SK-N-SH (cell line): ENCODE measurements at regions not wholly inside any gene's neighbourhood (a gene's known extent, or its start where the extent isn't known, plus 50 kb on each side); places are given as distances from the start of the nearest gene placed in this dataset.
"Not testable (repeated sequence)": the region's sequence is repeated elsewhere in the genome, so short reads cannot be mapped to it uniquely, and the experiment has no call there.

ENCODE experiments used
- CTCF ChIA-PET: fragments of 300-600, 350-600 bp; formaldehyde crosslinking; extraction: SDS; loops from one replicate; lab custom pipeline; 2021; lab: Yijun Ruan, JAX
- POLR2A ChIA-PET: fragments of 350-600 bp; sonication (Branson Sonifier 250); formaldehyde crosslinking; extraction: SDS; loops from one replicate; lab custom pipeline; 2020; ENCODE audit warnings: antibody characterized with exemption, inconsistent platforms; lab: Yijun Ruan, JAX
- DNase-seq: peaks from one replicate; pipeline ENCODE4 v3.0.0; 2012
- H2AFZ ChIP-seq: fragments of 200-600 bp; sonication (generic); 2 replicates; pipeline ENCODE4 v1.8.1; 2016; ENCODE audit warnings: antibody characterized with exemption, mild to moderate bottlenecking, low read depth
- H3F3A ChIP-seq: fragments of 200-600 bp; sonication (generic); replicated peaks from 2 replicates; pipeline ENCODE3; 2016; ENCODE audit warnings: antibody characterized with exemption, mild to moderate bottlenecking; ENCODE audit not compliant: insufficient read depth
- H3K27ac ChIP-seq, 2 experiments: fragments of 200-500 bp in 1 of 2; fragments of 200-600 bp in 1 of 2; sonication (Bioruptor generic) in 1 of 2; sonication (generic), shearing (Covaris generic) in 1 of 2; 2 replicates each; pipeline versions ENCODE4 v1.5.1 to v1.6.1; 2014 to 2016; ENCODE audit warnings: low read depth in 2 of 2, inconsistent platforms in 1 of 2, low read length in 1 of 2, mild to moderate bottlenecking in 1 of 2, mixed read lengths in 1 of 2
- H3K27me3 ChIP-seq: fragments of 200-600 bp; sonication (generic), shearing (Covaris generic); 2 replicates; pipeline ENCODE4 v1.6.1; 2016; ENCODE audit warnings: mixed run types; ENCODE audit not compliant: insufficient read depth
- H3K36me3 ChIP-seq, 2 experiments: fragments of 200-500 bp in 1 of 2; fragments of 200-600 bp in 1 of 2; sonication (Bioruptor generic) in 1 of 2; sonication (generic) in 1 of 2; replicated peaks in 1 of 2; 2 replicates each; pipeline versions ENCODE3 to v1.5.1; 2014 to 2016; ENCODE audit warnings: low read length in 1 of 2, mild to moderate bottlenecking in 1 of 2; ENCODE audit not compliant: insufficient read depth in 2 of 2, control insufficient read depth in 1 of 2
- H3K4me1 ChIP-seq, 2 experiments: fragments of 200-500 bp in 1 of 2; fragments of 200-600 bp in 1 of 2; sonication (Bioruptor generic) in 1 of 2; sonication (generic), shearing (Covaris generic) in 1 of 2; 2 replicates each; pipeline versions ENCODE4 v1.5.1 to v1.6.1; 2014 to 2016; ENCODE audit warnings: low read depth in 1 of 2, low read length in 1 of 2, mixed run types in 1 of 2; ENCODE audit not compliant: insufficient read depth in 2 of 2, control insufficient read depth in 1 of 2
- H3K4me2 ChIP-seq: fragments of 200-600 bp; sonication (generic), shearing (Covaris generic); 2 replicates; pipeline ENCODE4 v1.6.1; 2017; ENCODE audit warnings: mixed run types
- H3K4me3 ChIP-seq, 2 experiments: fragments of 200-500 bp in 1 of 2; fragments of 200-600 bp in 1 of 2; sonication (Bioruptor generic) in 1 of 2; sonication (generic), shearing (Covaris generic) in 1 of 2; 2 replicates each; pipeline versions ENCODE4 v1.5.1 to v1.8.1; 2014 to 2016; ENCODE audit warnings: low read depth in 2 of 2, inconsistent platforms in 1 of 2, low read length in 1 of 2, mild to moderate bottlenecking in 1 of 2, mixed read lengths in 1 of 2, moderate library complexity in 1 of 2
- H3K79me2 ChIP-seq: fragments of 200-600 bp; sonication (generic); 2 replicates; pipeline ENCODE4 v1.8.1; 2017; ENCODE audit warnings: mild to moderate bottlenecking; ENCODE audit not compliant: insufficient read depth
- H3K9ac ChIP-seq: fragments of 200-600 bp; sonication (generic); 2 replicates; pipeline ENCODE4 v1.6.1; 2017; ENCODE audit warnings: mixed run types
- H3K9me2 ChIP-seq: fragments of 200-600 bp; sonication (generic); 2 replicates; pipeline ENCODE4 v1.6.1; 2017; ENCODE audit warnings: mixed run types
- H3K9me3 ChIP-seq: fragments of 200-600 bp; sonication (generic); 2 replicates; pipeline ENCODE4 v1.6.1; 2017; ENCODE audit warnings: mixed run types, mild to moderate bottlenecking, moderate library complexity
- H4K20me1 ChIP-seq: fragments of 200-600 bp; sonication (generic); 2 replicates; pipeline ENCODE4 v1.6.1; 2017; ENCODE audit warnings: mild to moderate bottlenecking, mixed run types; ENCODE audit not compliant: insufficient read depth
- CTCF ChIP-seq: fragments of 200-600 bp; sonication (generic); IDR thresholded peaks from 2 replicates; pipeline ENCODE4 v1.6.1; 2017; ENCODE audit warnings: antibody characterized with exemption, mild to moderate bottlenecking, moderate library complexity
- EZH2phosphoT487 ChIP-seq: fragments of 200-600 bp; sonication (generic); IDR thresholded peaks from 2 replicates; pipeline ENCODE4 v1.6.1; 2017; ENCODE audit warnings: low read depth, mixed run types, mild to moderate bottlenecking, antibody characterized with exemption, moderate library complexity, borderline replicate concordance
- FOSL2 ChIP-seq: IDR thresholded peaks from 2 replicates; pipeline ENCODE4 v1.4.0; 2012; ENCODE audit warnings: low read depth, mild to moderate bottlenecking, moderate library complexity, borderline replicate concordance
- GATA2 ChIP-seq: sonication (generic); formaldehyde crosslinking; IDR thresholded peaks from 2 replicates; pipeline ENCODE4 v1.5.0; 2020; ENCODE audit warnings: mild to moderate bottlenecking, missing genetic modification reagents
- MEF2A ChIP-seq: IDR thresholded peaks from 2 replicates; pipeline ENCODE4 v1.4.0; 2012; ENCODE audit warnings: low read depth, borderline replicate concordance
- MXI1 ChIP-seq: IDR thresholded peaks from 2 replicates; pipeline ENCODE4 v1.6.1; 2012; ENCODE audit warnings: mild to moderate bottlenecking, low read depth, low read length, improper control_type of control experiment
- NFIC ChIP-seq: IDR thresholded peaks from 2 replicates; pipeline ENCODE4 v1.4.0; 2012; ENCODE audit warnings: borderline replicate concordance
- RFX5 ChIP-seq: IDR thresholded peaks from 2 replicates; pipeline ENCODE4 v1.6.1; 2012; ENCODE audit warnings: mild to moderate bottlenecking, improper control_type of control experiment, low read length
- SIN3A ChIP-seq: IDR thresholded peaks from 2 replicates; pipeline ENCODE4 v1.6.1; 2012; ENCODE audit warnings: low read depth, mild to moderate bottlenecking, low read length, moderate library complexity, borderline replicate concordance
- TAF1 ChIP-seq: IDR thresholded peaks from 2 replicates; pipeline ENCODE4 v1.6.1; 2012; ENCODE audit warnings: low read depth, mild to moderate bottlenecking, low read length, moderate library complexity, borderline replicate concordance
- TCF12 ChIP-seq: IDR thresholded peaks from 2 replicates; pipeline ENCODE4 v1.4.0; 2012
- TEAD4 ChIP-seq: IDR thresholded peaks from 2 replicates; pipeline ENCODE4 v1.4.0; 2012; ENCODE audit warnings: mild to moderate bottlenecking, borderline replicate concordance; ENCODE audit not compliant: insufficient read depth
- WGBS: methylation state at CpG from one replicate; pipeline ENCODE4 v1.1.6; 2017; ENCODE audit warnings: low lambda C conversion rate; 5-methylcytosine and 5-hydroxymethylcytosine counted together
- TF ChIP-seq, protein P1 (sequence below): IDR thresholded peaks from 2 replicates; pipeline ENCODE4 v1.6.1; 2012; ENCODE audit warnings: mild to moderate bottlenecking, low read depth, low read length, moderate library complexity
- TF ChIP-seq, protein P2 (sequence below): IDR thresholded peaks from 2 replicates; pipeline ENCODE4 v1.4.0; 2012; ENCODE audit warnings: low read depth
- TF ChIP-seq, protein P3 (sequence below): IDR thresholded peaks from 2 replicates; pipeline ENCODE4 v1.4.0; 2012; ENCODE audit warnings: low read depth, borderline replicate concordance

DNA sequence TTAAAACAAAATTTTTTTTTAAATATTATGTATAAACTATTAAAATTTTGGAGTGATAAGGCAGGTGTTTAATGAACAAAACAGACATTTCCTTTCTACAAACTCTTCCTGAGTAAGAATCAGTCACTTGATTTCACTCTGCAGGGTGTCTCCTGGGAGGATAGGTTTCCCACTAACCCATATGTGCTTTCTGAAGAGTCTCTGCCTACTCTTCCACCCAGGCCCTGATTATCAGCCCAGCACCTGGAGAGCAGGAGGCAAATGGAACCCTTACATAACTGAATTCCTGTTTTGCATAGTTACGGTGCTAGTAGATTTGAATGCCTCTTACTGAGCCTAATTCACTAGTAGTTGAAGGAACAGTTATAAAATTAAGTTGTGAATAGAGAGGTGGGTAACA is 1718.6 kb downstream of the SUCLG1 start (continued):
- no peak for TF ChIP-seq MEF2A

DNA sequence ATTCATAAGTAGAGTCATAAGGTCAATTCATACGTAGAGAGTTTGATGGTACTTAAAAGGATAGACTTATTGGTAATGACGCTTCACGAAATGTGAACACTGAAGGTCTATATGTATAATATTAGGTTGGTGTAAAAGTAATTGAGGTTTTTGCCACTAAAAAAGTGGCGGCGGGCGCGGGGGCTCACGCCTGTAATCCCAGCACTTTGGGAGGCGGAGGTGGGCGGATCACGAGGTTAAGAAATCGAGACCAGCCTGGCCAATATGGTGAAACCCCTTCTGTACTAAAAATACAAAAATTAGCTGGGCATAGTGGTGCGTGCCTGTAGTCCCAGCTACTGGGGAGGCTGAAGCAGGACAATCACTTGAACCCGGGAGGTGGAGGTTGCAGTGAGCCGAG is 1721.1 kb downstream of the SUCLG1 start:
- H3K36me3 ChIP-seq, H3K4me1 ChIP-seq, H3K9me2 ChIP-seq, CTCF ChIA-PET, H3K27me3 ChIP-seq, H3K4me2 ChIP-seq, H3F3A ChIP-seq, H4K20me1 ChIP-seq, H2AFZ ChIP-seq, H3K79me2 ChIP-seq, H3K9me3 ChIP-seq, H3K9ac ChIP-seq, DNase-seq, H3K4me3 ChIP-seq, H3K27ac ChIP-seq: not testable (repeated sequence)
- POLR2A ChIA-PET = interaction anchor here (0.6 kb wide), 1 partner anchor 10 kb away, joined by 7 read pairs; no protein-coding TSS in a partner anchor
- WGBS = 33% methylated on average over 15 of the region's 15 CpGs

DNA sequence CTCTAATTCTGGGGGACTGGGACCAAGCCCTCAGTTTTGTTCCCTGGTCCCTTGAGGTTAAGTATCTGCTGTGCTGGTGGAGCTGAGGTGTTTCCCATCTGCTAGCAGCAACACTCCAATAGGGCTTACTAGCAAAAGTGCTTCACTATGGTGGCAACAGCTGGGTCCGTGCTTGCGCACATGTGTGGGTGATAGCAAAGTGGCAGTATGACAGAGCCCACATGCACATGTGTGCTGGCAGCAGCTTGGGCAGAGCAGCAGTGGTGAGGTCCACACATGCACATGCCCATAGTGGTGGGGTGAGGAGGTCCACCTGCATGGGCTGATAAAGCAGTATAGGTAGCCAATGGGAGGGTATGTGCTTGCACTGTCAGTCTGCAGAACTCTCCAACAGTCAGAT is 1723.7 kb downstream of the SUCLG1 start:
- H3K9ac ChIP-seq = no peak overlapping the region
- H4K20me1 ChIP-seq = no peaks in the 10 kb centered on the region
- H3K9me3 ChIP-seq = no peaks in the 10 kb centered on the region
- H3K36me3 ChIP-seq = no peaks in the 10 kb centered on the region
- no peak overlapping the region for H3K4me3 ChIP-seq
- H3F3A ChIP-seq = no peaks in the 10 kb centered on the region
- no peak for DNase-seq
- CTCF ChIA-PET = no interaction called here
- no peak overlapping the region for H3K27ac ChIP-seq
- POLR2A ChIA-PET = no interaction called here
- no peak for TF ChIP-seq NFIC
- no peak for TF ChIP-seq MEF2A
- TF ChIP-seq SIN3A = no peak
- no peak for TF ChIP-seq TCF12
- TF ChIP-seq GATA2 (CRISPR knock-in tag) = no peak
- TF ChIP-seq CTCF = no peak
- no peak for TF ChIP-seq FOSL2
- TF ChIP-seq, protein P1, sequence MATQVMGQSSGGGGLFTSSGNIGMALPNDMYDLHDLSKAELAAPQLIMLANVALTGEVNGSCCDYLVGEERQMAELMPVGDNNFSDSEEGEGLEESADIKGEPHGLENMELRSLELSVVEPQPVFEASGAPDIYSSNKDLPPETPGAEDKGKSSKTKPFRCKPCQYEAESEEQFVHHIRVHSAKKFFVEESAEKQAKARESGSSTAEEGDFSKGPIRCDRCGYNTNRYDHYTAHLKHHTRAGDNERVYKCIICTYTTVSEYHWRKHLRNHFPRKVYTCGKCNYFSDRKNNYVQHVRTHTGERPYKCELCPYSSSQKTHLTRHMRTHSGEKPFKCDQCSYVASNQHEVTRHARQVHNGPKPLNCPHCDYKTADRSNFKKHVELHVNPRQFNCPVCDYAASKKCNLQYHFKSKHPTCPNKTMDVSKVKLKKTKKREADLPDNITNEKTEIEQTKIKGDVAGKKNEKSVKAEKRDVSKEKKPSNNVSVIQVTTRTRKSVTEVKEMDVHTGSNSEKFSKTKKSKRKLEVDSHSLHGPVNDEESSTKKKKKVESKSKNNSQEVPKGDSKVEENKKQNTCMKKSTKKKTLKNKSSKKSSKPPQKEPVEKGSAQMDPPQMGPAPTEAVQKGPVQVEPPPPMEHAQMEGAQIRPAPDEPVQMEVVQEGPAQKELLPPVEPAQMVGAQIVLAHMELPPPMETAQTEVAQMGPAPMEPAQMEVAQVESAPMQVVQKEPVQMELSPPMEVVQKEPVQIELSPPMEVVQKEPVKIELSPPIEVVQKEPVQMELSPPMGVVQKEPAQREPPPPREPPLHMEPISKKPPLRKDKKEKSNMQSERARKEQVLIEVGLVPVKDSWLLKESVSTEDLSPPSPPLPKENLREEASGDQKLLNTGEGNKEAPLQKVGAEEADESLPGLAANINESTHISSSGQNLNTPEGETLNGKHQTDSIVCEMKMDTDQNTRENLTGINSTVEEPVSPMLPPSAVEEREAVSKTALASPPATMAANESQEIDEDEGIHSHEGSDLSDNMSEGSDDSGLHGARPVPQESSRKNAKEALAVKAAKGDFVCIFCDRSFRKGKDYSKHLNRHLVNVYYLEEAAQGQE = no peak
- no peak for TF ChIP-seq EZH2phosphoT487
- TF ChIP-seq, protein P2, sequence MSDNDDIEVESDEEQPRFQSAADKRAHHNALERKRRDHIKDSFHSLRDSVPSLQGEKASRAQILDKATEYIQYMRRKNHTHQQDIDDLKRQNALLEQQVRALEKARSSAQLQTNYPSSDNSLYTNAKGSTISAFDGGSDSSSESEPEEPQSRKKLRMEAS = no peak
- TF ChIP-seq TEAD4 = no peak
- TF ChIP-seq MXI1 = no peak
- TF ChIP-seq, protein P3, sequence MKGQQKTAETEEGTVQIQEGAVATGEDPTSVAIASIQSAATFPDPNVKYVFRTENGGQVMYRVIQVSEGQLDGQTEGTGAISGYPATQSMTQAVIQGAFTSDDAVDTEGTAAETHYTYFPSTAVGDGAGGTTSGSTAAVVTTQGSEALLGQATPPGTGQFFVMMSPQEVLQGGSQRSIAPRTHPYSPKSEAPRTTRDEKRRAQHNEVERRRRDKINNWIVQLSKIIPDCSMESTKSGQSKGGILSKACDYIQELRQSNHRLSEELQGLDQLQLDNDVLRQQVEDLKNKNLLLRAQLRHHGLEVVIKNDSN = no peak
- no peak for TF ChIP-seq RFX5
- no peak for TF ChIP-seq TAF1
- no CpG with 5 or more reads among the region's 2 CpGs for WGBS
- no peak overlapping the region for H2AFZ ChIP-seq
- H3K4me1 ChIP-seq = no peaks in the 10 kb centered on the region
- no peaks in the 10 kb centered on the region for H3K79me2 ChIP-seq
- no peaks in the 10 kb centered on the region for H3K27me3 ChIP-seq
- no peak overlapping the region for H3K4me2 ChIP-seq
- H3K9me2 ChIP-seq = no peaks in the 10 kb centered on the region
